VCaP (cell line): ENCODE measurements at regions not wholly inside any gene's neighbourhood (a gene's known extent, or its start where the extent isn't known, plus 50 kb on each side); places are given as distances from the start of the nearest gene placed in this dataset.

Experiments
- H3K27ac ChIP-seq: fragments of 450-650 bp; 2 replicates; pipeline ENCODE4 v1.5.1; 2017
- CTCF ChIP-seq: fragments of 450-650 bp; conservative IDR thresholded peaks from 2 replicates; pipeline ENCODE4 v1.5.1; 2017; ENCODE audit warnings: mild to moderate bottlenecking, moderate library complexity

- H3K27ac ChIP-seq: no peak overlapping the region
- no peak for TF ChIP-seq CTCF
Measured at GRCh38 chr9:28888806-28889205, 1315.5 kb upstream of the C9orf72 start.

GRCh38 chr9:28892538-28892937, 1319.3 kb upstream of the C9orf72 start:
- no peak overlapping the region for H3K27ac ChIP-seq
- TF ChIP-seq CTCF: no peak

GRCh38 chr9:28899267-28899666, 1326.0 kb upstream of the C9orf72 start:
- H3K27ac ChIP-seq: no peak overlapping the region
- TF ChIP-seq CTCF: no peak

GRCh38 chr9:28899926-28900325, 1326.6 kb upstream of the C9orf72 start:
- no peak overlapping the region for H3K27ac ChIP-seq
- no peak for TF ChIP-seq CTCF

GRCh38 chr9:28900406-28900805, 1327.1 kb upstream of the C9orf72 start:
- no peak for TF ChIP-seq CTCF
- no peak overlapping the region for H3K27ac ChIP-seq

GRCh38 chr9:28909526-28909925, 1336.2 kb upstream of the C9orf72 start:
- H3K27ac ChIP-seq: no peak overlapping the region

GRCh38 chr9:28912621-28913020, 1339.3 kb upstream of the C9orf72 start:
- no peak overlapping the region for H3K27ac ChIP-seq
- no peak for TF ChIP-seq CTCF

More at GRCh38 chr9:28909526-28909925, 1336.2 kb upstream of the C9orf72 start:
- TF ChIP-seq CTCF: no peak
